ENCODE measurements at regions not wholly inside any gene's neighbourhood (a gene's known extent, or its start where the extent isn't known, plus 50 kb on each side); places are given as distances from the start of the nearest gene placed in this dataset.

GRCh38 chr2:187644981-187645380, 90.7 kb upstream of the TFPI start:
- TF ChIP-seq CTCF (IDR thresholded peaks at IDR 0.05; ENCODE audit: low read depth, low read length) (no peak), POLR2A (IDR thresholded peaks at IDR 0.05; ENCODE audit: extremely low read depth, insufficient read length) (no peak)

Data from NB4 (cell line).